Prostate gland (tissue), 2 donors: ENCODE measurements at regions not wholly inside any gene's neighbourhood (a gene's known extent, or its start where the extent isn't known, plus 50 kb on each side); places are given as distances from the start of the nearest gene placed in this dataset.
"Not testable (repeated sequence)": the region's sequence is repeated elsewhere in the genome, so short reads cannot be mapped to it uniquely, and the experiment has no call there.

Experiments
- DNase-seq: peaks from one replicate; pipeline ENCODE4 v3.0.0-alpha.2; 2019; ENCODE audit warnings: low spot score
- H3K27ac ChIP-seq, 2 donors: fragments of 200-600 bp; sonication (generic); 2 replicates each; pipeline ENCODE4 v1.5.1; 2017 to 2019
- H3K27me3 ChIP-seq: fragments of 200-600 bp; sonication (generic); replicated peaks from 2 replicates; pipeline ENCODE4 v1.5.1; 2019; ENCODE audit not compliant: insufficient read depth
- H3K36me3 ChIP-seq, 2 donors: fragments of 200-600 bp; sonication (generic); 1 replicate in 1 of 2; 2 replicates in 1 of 2; pipeline versions ENCODE4 v1.5.1 to v1.8.1; 2017 to 2019
- H3K4me1 ChIP-seq: fragments of 200-600 bp; sonication (generic); replicated peaks from 2 replicates; pipeline ENCODE4 v1.5.1; 2019
- H3K4me3 ChIP-seq, 2 donors: fragments of 200-600 bp; sonication (generic); 2 replicates each; pipeline ENCODE4 v1.5.1; 2017 to 2019
- H3K9me3 ChIP-seq: fragments of 200-600 bp; sonication (generic); 2 replicates; pipeline ENCODE4 v1.5.1; 2017
- WGBS: methylation state at CpG from one replicate; pipeline ENCODE4 v1.1.5; 2018; 5-methylcytosine and 5-hydroxymethylcytosine counted together
- intact Hi-C: fragments of 100-400 bp; cut with DNase I; formaldehyde crosslinking; loops from one replicate; pipeline ENCODE4 v1.14.2; 2022

DNA sequence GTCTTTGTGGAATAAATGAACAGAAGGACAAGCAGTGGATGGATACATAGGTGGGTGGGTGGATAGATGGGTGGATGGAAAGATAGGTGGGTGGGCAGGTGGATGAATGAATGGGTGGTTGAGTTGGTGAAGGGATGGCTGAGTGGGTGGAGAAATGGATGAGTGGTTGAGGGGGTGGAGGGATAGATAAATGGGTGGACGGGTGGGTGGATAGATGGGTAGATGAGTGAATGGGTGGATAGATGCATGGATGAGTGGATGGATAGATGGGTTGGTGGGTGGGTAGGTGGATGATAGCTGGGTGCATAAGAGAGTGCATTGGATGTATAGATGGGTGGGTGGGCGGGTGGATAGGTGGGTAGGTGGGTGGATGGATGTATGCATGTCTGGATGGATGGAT is 63.5 kb downstream of the UNC93B1 start:
- H3K36me3 ChIP-seq, H3K4me3 ChIP-seq, intact Hi-C loops, DNase-seq, H3K9me3 ChIP-seq, H3K27ac ChIP-seq, H3K27me3 ChIP-seq, H3K4me1 ChIP-seq: not testable (repeated sequence)
- 94% methylated on average over 2 of the region's 2 CpGs for WGBS

DNA sequence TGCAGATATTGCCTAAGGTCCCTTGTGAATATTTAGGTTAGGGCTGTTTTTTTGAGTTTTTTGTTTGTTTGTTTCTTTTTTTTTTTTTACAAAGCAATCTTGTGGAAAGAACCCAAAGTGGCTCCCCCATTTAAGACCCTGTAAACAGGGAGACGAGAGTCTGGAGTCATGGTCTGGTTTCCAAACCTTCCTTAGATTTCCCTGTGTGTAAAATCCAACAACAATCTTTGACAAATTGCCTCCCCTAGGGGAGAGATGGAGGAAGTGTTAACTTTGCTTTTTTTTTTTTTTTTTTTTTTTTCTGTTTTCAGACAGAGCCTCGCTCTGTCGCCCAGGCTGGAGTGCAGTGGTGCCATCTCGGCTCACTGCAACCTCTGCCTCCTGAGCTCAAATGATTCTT is 64.9 kb downstream of the UNC93B1 start:
- H3K36me3 ChIP-seq, intact Hi-C loops, H3K4me3 ChIP-seq, H3K27ac ChIP-seq, H3K9me3 ChIP-seq, H3K27me3 ChIP-seq, H3K4me1 ChIP-seq, DNase-seq: not testable (repeated sequence)
- WGBS, result 20% methylated on average over 1 of the region's 4 CpGs

DNA sequence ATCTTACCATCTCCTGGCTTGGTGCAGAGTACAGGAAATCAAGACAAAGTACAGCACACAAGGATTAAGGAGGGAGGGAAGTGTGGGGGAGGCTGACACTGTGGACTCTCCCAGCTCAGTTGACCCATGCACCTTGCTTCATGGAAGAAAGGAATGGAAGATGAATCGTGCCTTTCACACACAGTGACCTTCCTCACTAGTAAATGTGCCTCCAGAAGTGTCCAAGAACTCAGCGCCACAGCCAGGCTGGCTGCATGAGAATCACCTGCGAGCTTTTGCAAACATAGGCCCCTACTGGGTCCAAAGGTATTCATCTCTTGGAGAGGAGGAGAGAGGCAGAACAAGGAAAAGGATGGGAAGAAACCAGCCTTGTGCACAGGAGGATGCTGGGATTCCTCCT is 65.5 kb downstream of the UNC93B1 start:
- H3K4me3 ChIP-seq, H3K27ac ChIP-seq, H3K9me3 ChIP-seq, H3K4me1 ChIP-seq, H3K27me3 ChIP-seq, H3K36me3 ChIP-seq, intact Hi-C loops, DNase-seq: not testable (repeated sequence)
- WGBS, result 73% methylated on average over 3 of the region's 3 CpGs

DNA sequence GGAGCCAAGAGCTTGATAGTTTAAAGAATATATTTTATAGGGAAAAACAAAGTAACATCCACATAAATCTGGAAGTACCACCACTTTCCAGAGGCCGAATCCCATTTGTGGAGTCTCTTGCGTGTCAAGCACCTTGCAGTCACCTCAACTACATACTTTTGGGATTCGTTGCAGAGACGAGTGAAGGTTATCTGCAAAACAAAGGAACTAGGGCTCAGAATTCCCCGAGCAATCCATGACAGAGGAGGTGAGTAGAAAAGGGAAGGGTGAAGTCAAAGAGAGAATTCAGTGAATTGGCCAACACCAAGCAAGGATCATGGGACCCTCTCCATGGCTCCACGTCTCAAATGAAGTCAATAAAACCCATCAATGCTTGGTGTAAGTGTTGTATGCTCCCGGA is 80.3 kb downstream of the UNC93B1 start:
- H3K27me3 ChIP-seq, H3K9me3 ChIP-seq, H3K4me3 ChIP-seq, H3K36me3 ChIP-seq, H3K4me1 ChIP-seq, H3K27ac ChIP-seq, intact Hi-C loops, DNase-seq: not testable (repeated sequence)
- WGBS, result 82% methylated on average over 4 of the region's 7 CpGs

DNA sequence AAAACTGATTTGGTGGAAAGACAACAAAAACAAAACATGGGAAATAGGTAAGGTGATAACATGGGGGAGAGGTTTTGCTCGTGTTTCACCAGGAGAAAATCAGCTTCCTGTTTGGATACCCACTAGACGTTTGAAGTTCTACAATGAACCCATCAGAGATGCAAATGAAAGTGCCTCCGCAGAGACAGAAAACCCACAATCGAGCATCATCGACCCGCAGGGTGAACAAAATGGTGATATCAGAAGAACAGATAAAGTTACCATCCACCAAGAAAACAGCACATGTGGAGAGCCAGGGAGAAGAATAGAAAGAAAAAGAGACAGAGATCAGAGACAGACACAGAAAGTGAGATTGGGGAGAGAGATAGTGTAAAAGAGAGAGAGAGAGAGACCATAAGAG is 83.4 kb downstream of the UNC93B1 start:
- H3K36me3 ChIP-seq, H3K4me1 ChIP-seq, H3K27ac ChIP-seq, H3K9me3 ChIP-seq, intact Hi-C loops, DNase-seq, H3K27me3 ChIP-seq, H3K4me3 ChIP-seq: not testable (repeated sequence)
- 63% methylated on average over 6 of the region's 6 CpGs for WGBS

DNA sequence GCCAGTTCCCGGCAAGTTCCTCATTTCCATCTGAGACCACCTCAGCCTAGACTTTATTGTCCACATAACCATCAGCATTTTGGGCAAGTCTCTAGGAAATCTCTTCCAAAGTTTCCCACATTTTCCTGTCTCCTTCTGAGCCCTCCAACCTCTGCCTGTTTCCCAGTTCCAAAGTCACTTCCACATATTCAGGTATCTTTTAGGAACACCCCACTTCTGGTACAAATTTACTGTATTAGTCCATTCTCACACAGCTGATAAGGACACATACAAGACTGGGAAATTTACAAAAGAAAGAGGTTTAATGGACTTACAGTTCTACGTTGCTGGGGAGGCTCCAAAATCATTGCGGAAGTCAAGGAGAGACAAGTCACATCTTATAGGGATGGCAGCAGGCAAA is 91.7 kb downstream of the UNC93B1 start:
- H3K36me3 ChIP-seq, H3K4me3 ChIP-seq, intact Hi-C loops, H3K27me3 ChIP-seq, H3K4me1 ChIP-seq, H3K27ac ChIP-seq, DNase-seq, H3K9me3 ChIP-seq: not testable (repeated sequence)
- WGBS, result 95% methylated on average over 3 of the region's 3 CpGs

DNA sequence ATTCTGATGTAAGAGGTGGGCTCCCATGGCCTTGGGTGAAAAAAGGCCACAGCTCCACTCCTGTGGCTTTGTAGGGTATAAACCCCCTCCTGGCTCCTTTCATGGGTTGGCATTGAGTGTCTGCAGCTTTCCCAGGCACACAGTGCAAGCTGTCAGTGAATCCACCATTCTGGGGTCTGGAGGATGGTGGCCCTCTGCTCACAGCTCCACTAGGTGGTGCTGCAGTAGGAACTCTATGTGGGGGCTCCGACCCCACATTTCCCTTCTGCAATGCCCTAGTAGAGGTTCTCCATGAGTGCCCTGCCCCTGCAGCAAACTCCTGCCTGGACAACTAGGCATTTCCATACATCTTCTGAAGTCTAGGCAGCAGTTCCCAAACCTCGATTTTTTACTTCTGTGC is 92.7 kb downstream of the UNC93B1 start:
- DNase-seq, intact Hi-C loops, H3K9me3 ChIP-seq, H3K27ac ChIP-seq, H3K36me3 ChIP-seq, H3K4me3 ChIP-seq, H3K4me1 ChIP-seq, H3K27me3 ChIP-seq: not testable (repeated sequence)
- 84% methylated on average over 2 of the region's 2 CpGs for WGBS

DNA sequence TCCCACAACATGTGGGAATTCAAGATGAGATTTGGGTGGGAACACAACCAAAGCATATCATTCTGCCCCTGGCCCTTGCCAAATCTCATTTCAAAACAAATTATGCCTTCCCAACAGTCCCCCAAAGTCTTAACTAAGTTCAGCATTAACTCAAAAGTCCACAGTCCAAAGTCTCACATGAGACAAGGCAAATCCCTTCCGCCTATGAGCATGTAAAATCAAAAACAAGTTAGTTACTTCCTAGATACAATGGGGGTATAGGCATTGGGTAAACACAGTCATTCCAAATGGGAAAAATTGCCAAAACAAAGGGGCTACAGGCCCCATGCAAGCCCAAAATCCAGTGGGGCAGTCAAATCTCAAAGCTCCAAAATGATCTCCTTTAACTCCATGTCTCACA is 93.1 kb downstream of the UNC93B1 start:
- H3K9me3 ChIP-seq, result not testable (repeated sequence)

DNA sequence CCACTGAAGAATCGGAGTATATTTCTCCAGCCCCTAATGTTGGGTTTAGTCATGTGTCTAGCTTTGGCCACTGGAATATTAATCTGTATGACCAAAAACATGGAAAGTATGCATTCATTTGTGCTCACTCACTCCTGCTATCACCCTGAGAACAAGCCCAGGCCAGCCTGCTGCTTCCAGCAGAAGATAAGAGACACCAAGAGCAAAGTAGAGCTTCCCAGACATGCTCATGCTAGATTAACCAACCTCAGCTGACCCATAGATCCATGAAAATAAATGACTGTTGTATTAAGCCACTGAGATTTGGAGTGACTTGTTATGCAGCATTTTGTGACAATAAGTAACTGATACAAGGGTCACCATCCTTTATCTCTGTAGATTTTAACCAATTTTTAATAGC is 96.9 kb downstream of the UNC93B1 start:
- DNase-seq, H3K4me1 ChIP-seq, H3K4me3 ChIP-seq, H3K27me3 ChIP-seq, H3K36me3 ChIP-seq, H3K9me3 ChIP-seq, H3K27ac ChIP-seq, intact Hi-C loops: not testable (repeated sequence)
- 100% methylated on average over 1 of the region's 1 CpG for WGBS

More for the DNA sequence above, 93.1 kb downstream of the UNC93B1 start:
- H3K4me3 ChIP-seq, DNase-seq, H3K36me3 ChIP-seq, H3K27me3 ChIP-seq, H3K27ac ChIP-seq, H3K4me1 ChIP-seq, intact Hi-C loops: not testable (repeated sequence)
- WGBS, result 94% methylated on average over 1 of the region's 1 CpG

DNA sequence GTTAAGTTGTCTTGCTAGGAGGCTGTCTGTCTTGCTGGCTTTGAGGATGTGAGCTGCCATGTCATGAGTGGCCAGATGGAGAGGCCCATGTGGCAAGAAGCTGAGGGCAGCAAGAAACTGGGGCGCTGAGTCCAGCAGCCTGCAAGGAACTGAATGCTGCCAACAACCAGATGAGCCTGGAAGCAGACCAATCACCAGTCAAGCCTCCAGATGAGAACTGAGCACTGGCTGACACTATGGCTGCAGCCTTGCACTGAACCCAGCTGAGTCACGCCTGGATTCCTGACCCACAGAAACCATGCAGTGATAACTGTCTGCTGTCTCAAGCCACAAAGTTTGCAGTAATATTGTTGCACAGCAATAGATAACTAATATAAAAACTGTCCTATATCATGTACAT is 104.4 kb downstream of the UNC93B1 start:
- intact Hi-C loops, H3K27ac ChIP-seq: not testable (repeated sequence)
- WGBS, result 100% methylated on average over 1 of the region's 2 CpGs

DNA sequence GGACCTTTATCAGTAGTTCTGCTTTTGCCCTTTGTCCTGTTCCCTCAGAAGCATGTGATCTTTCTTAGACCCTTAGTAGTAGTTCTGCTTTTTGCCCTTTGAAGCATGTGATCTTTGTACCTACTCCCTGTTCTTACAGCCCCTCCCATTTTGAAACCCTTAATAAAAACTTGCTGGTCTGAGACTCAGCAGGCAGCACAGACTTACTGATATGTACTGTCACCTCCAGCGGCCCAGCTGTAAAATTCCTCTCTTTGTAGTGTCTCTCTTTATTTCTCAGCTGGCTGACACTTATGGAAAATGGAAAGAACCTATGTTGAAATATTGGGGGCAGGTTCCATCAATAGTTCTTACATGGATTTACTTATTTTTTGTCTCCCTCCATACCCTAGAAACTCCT is 110.4 kb downstream of the UNC93B1 start:
- H3K9me3 ChIP-seq, DNase-seq, H3K36me3 ChIP-seq, intact Hi-C loops, H3K4me1 ChIP-seq, H3K27me3 ChIP-seq, H3K27ac ChIP-seq, H3K4me3 ChIP-seq: not testable (repeated sequence)
- 90% methylated on average over 1 of the region's 1 CpG for WGBS

More for the DNA sequence above, 104.4 kb downstream of the UNC93B1 start:
- not testable (repeated sequence) for H3K27me3 ChIP-seq, DNase-seq, H3K36me3 ChIP-seq, H3K4me1 ChIP-seq, H3K9me3 ChIP-seq, H3K4me3 ChIP-seq

DNA sequence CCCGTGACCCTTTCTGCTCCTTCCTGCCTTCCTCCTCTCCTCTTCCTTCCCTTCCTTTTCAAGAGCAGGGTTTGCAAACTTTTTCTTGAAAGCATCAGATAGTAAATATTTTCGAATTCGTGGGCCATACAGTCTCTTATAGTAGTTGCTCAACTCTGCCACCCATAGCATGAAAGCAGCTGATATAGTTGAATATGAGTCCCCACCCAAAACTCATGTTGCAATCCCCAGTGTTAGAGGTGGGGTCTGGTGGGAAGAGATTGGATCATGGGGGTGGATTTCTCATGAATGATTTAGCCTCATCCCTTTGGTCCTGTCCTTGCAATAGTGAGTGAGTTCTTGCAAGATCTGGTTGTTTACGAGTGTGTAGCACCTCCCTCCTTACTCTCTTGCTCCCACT is 114.3 kb downstream of the UNC93B1 start:
- H3K36me3 ChIP-seq, intact Hi-C loops, H3K4me1 ChIP-seq, H3K27me3 ChIP-seq, H3K27ac ChIP-seq, H3K9me3 ChIP-seq, DNase-seq, H3K4me3 ChIP-seq: not testable (repeated sequence)
- WGBS, result 85% methylated on average over 4 of the region's 4 CpGs

DNA sequence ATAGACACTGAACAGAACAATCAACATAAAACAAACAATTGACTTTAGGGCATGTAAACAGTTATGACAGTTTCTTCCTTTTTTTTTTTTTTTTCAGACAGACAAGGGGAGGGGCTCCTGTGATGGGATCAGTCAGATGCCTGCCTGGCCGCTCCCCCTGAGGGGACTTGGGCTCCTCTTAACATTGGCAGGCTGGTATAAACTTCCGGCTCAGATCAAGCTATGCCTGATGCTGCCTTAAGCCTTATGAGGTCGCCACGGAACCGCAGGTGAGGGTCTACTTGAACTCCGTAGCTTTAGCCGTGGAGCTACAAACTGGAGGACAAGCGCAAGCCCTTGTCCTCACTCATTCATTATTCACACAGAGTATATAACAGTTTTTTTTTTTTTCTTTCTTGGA is 115.8 kb downstream of the UNC93B1 start:
- H3K9me3 ChIP-seq, H3K4me3 ChIP-seq, H3K36me3 ChIP-seq, H3K27me3 ChIP-seq, H3K27ac ChIP-seq, H3K4me1 ChIP-seq, intact Hi-C loops, DNase-seq: not testable (repeated sequence)
- 84% methylated on average over 8 of the region's 8 CpGs for WGBS

DNA sequence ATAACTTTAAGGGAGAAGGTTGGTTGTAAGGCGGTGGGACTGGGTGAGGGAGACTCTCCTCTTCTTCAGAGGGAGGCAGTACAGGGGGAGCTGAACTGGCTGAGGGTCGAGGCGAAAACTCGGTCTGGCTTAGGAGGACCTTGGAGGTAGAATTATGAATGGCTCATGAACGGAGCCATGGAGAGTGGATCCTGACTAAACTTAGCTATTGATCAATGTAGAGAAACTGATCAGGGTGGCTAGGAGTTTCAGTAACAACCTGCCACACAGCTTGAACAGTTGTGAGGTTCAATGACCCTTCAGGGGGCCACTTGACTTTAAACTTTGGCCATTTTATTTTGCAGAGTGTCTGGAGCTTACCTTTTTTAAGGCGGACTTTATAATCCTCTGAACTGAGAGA is 117.2 kb downstream of the UNC93B1 start:
- H3K27me3 ChIP-seq, H3K4me1 ChIP-seq, H3K36me3 ChIP-seq, DNase-seq, H3K4me3 ChIP-seq, H3K9me3 ChIP-seq, H3K27ac ChIP-seq, intact Hi-C loops: not testable (repeated sequence)
- WGBS, result 92% methylated on average over 6 of the region's 6 CpGs
